ENCODE measurements at regions not wholly inside any gene's neighbourhood (a gene's known extent, or its start where the extent isn't known, plus 50 kb on each side); places are given as distances from the start of the nearest gene placed in this dataset.
A peak's percentile ranks its signal among the peaks of the same experiment; 100 is the strongest.

DNA sequence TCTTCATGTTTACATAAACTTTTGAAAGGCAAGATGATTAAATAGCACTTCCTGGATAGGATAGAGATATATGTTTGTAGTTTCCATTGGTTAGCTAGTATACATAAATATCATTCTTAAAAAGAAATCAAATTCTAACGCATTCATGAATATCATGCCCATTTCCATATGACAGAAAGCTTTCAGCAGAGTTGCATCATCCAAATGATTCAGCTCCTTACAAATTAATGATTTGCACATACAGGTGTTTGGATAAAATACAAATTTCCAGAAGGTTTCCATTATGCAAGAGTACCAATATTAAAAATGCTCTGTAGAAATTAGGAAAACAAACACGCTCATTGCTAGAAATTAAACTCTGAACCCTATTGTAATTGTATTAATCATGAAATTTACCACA is 264.4 kb downstream of the FOXG1 start:
- TF ChIP-seq ZSCAN16 (tag by site-specific recombination; IDR thresholded peaks at IDR 0.05), result no peak
- TF ChIP-seq, protein P1, sequence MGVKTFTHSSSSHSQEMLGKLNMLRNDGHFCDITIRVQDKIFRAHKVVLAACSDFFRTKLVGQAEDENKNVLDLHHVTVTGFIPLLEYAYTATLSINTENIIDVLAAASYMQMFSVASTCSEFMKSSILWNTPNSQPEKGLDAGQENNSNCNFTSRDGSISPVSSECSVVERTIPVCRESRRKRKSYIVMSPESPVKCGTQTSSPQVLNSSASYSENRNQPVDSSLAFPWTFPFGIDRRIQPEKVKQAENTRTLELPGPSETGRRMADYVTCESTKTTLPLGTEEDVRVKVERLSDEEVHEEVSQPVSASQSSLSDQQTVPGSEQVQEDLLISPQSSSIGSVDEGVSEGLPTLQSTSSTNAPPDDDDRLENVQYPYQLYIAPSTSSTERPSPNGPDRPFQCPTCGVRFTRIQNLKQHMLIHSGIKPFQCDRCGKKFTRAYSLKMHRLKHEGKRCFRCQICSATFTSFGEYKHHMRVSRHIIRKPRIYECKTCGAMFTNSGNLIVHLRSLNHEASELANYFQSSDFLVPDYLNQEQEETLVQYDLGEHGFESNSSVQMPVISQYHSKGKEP (tag by site-specific recombination; IDR thresholded peaks at IDR 0.05), result no peak
- no peak for TF ChIP-seq ZIC2 (tag by site-specific recombination; IDR thresholded peaks at IDR 0.05)
- TF ChIP-seq HOXC10 (CRISPR knock-in tag; IDR thresholded peaks at IDR 0.05), result no peak
- TF ChIP-seq ZNF514 (tag by site-specific recombination; IDR thresholded peaks at IDR 0.05), result no peak
- TF ChIP-seq ZNF791 (tag by site-specific recombination; IDR thresholded peaks at IDR 0.05), result no peak
- TF ChIP-seq, protein P2, sequence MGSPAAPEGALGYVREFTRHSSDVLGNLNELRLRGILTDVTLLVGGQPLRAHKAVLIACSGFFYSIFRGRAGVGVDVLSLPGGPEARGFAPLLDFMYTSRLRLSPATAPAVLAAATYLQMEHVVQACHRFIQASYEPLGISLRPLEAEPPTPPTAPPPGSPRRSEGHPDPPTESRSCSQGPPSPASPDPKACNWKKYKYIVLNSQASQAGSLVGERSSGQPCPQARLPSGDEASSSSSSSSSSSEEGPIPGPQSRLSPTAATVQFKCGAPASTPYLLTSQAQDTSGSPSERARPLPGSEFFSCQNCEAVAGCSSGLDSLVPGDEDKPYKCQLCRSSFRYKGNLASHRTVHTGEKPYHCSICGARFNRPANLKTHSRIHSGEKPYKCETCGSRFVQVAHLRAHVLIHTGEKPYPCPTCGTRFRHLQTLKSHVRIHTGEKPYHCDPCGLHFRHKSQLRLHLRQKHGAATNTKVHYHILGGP (tag by site-specific recombination; IDR thresholded peaks at IDR 0.05), result no peak
- TF ChIP-seq, protein P3, sequence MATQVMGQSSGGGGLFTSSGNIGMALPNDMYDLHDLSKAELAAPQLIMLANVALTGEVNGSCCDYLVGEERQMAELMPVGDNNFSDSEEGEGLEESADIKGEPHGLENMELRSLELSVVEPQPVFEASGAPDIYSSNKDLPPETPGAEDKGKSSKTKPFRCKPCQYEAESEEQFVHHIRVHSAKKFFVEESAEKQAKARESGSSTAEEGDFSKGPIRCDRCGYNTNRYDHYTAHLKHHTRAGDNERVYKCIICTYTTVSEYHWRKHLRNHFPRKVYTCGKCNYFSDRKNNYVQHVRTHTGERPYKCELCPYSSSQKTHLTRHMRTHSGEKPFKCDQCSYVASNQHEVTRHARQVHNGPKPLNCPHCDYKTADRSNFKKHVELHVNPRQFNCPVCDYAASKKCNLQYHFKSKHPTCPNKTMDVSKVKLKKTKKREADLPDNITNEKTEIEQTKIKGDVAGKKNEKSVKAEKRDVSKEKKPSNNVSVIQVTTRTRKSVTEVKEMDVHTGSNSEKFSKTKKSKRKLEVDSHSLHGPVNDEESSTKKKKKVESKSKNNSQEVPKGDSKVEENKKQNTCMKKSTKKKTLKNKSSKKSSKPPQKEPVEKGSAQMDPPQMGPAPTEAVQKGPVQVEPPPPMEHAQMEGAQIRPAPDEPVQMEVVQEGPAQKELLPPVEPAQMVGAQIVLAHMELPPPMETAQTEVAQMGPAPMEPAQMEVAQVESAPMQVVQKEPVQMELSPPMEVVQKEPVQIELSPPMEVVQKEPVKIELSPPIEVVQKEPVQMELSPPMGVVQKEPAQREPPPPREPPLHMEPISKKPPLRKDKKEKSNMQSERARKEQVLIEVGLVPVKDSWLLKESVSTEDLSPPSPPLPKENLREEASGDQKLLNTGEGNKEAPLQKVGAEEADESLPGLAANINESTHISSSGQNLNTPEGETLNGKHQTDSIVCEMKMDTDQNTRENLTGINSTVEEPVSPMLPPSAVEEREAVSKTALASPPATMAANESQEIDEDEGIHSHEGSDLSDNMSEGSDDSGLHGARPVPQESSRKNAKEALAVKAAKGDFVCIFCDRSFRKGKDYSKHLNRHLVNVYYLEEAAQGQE (tag by site-specific recombination; IDR thresholded peaks at IDR 0.05), result no peak
- TF ChIP-seq, protein P4, sequence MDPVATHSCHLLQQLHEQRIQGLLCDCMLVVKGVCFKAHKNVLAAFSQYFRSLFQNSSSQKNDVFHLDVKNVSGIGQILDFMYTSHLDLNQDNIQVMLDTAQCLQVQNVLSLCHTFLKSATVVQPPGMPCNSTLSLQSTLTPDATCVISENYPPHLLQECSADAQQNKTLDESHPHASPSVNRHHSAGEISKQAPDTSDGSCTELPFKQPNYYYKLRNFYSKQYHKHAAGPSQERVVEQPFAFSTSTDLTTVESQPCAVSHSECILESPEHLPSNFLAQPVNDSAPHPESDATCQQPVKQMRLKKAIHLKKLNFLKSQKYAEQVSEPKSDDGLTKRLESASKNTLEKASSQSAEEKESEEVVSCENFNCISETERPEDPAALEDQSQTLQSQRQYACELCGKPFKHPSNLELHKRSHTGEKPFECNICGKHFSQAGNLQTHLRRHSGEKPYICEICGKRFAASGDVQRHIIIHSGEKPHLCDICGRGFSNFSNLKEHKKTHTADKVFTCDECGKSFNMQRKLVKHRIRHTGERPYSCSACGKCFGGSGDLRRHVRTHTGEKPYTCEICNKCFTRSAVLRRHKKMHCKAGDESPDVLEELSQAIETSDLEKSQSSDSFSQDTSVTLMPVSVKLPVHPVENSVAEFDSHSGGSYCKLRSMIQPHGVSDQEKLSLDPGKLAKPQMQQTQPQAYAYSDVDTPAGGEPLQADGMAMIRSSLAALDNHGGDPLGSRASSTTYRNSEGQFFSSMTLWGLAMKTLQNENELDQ (tag by site-specific recombination; IDR thresholded peaks at IDR 0.05; ENCODE audit: low read depth), result no peak
- no peak for TF ChIP-seq ZNF157 (tag by site-specific recombination; IDR thresholded peaks at IDR 0.05)
- no peak for TF ChIP-seq SCRT2 (tag by site-specific recombination; IDR thresholded peaks at IDR 0.05)
- no peak overlapping the region for H3K4me3 ChIP-seq (ENCODE audit: low read depth, low read length)
- H3K27ac ChIP-seq (ENCODE audit: extremely low read depth, low read depth, low read length), result no peak overlapping the region
- no peaks in the 10 kb centered on the region for H3K9me3 ChIP-seq (ENCODE audit: control insufficient read depth, insufficient read depth, low read depth, low read length)
- H3K36me3 ChIP-seq (ENCODE audit: control insufficient read depth in 2 of 2, insufficient read depth in 1 of 2, low read length in 2 of 2), result no peaks in the 10 kb centered on the region
- ChIA-PET CTCF (interaction anchor here (0.6 kb wide), 1 partner anchor 640 kb away, joined by 4 read pairs; no protein-coding TSS in a partner anchor), POLR2A (no interaction called here)
- H3K4me1 ChIP-seq (ENCODE audit: control insufficient read depth, insufficient read depth, low read length), result no peaks in the 10 kb centered on the region

DNA sequence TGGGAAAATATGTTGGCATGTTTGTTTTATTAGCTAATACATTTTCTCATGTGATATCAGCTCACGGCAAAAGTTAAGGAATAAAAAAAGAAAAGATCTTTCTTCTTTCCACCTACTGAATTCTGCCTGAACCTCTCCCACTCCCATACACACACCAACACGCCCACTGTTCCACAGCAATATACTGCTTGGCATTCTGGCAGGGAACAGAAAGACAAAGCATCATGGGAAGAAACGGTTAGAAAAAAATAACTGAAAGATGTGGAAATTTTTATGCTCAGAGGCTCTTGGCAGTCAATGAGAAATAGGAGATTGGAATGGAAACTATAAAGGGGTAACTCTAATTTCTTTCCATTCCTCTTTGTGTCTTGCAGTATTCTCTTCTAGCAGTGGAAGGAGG is 268.5 kb downstream of the FOXG1 start:
- Histone ChIP-seq H3K4me1 (ENCODE audit: control insufficient read depth, insufficient read depth, low read length) (no peaks in the 10 kb centered on the region), H3K36me3 (ENCODE audit: control insufficient read depth in 2 of 2, insufficient read depth in 1 of 2, low read length in 2 of 2) (no peaks in the 10 kb centered on the region), H3K27ac (ENCODE audit: extremely low read depth, low read depth, low read length) (no peak overlapping the region), H3K4me3 (ENCODE audit: low read depth, low read length) (no peak overlapping the region), H3K9me3 (ENCODE audit: control insufficient read depth, insufficient read depth, low read depth, low read length) (no peaks in the 10 kb centered on the region)
- CTCF ChIA-PET, result no interaction called here
- POLR2A ChIA-PET, result interaction anchor here (0.6 kb wide), 1 partner anchor 269 kb away, joined by 3 read pairs; no protein-coding TSS in a partner anchor
- no peak for TF ChIP-seq ZNF777 (tag by site-specific recombination; IDR thresholded peaks at IDR 0.05; ENCODE audit: borderline replicate concordance)
- TF ChIP-seq EGR2 (tag by site-specific recombination; IDR thresholded peaks at IDR 0.05; ENCODE audit: low read depth), result 0 out of 2 replicates have a peak, but pooled peaks have one; percentile 14

DNA sequence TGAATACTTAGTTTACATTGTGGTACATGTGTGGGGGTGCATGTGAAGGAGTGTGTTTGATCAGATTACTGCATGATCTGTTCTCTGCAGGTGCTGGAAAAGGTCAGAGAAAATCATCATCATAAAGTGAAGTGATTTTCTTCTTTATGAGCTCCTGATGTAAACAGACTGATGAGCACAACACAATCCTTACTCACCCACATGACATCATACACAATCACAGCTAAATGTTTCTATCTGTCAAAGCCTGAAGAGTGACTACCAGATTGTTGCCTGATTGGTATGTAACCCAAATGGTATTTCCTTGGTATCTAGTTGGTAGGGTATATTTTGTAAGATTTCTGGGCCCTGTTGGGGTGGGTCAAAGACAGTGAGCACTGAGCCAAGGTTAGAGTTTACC is 270.8 kb downstream of the FOXG1 start:
- no peaks in the 10 kb centered on the region for H3K36me3 ChIP-seq (ENCODE audit: control insufficient read depth in 2 of 2, insufficient read depth in 1 of 2, low read length in 2 of 2)
- no peak overlapping the region for H3K27ac ChIP-seq (ENCODE audit: extremely low read depth, low read depth, low read length)
- no peaks in the 10 kb centered on the region for H3K9me3 ChIP-seq (ENCODE audit: control insufficient read depth, insufficient read depth, low read depth, low read length)
- CTCF ChIA-PET, result interaction anchor here (0.8 kb wide), 2 partner anchors 22 to 426 kb away, joined by 3 read pairs; no protein-coding TSS in a partner anchor
- TF ChIP-seq ZBTB21 (tag by site-specific recombination; IDR thresholded peaks at IDR 0.05) (peak; percentile 41; the same call in 1 of the 2 replicates), GFI1B (tag by site-specific recombination; IDR thresholded peaks at IDR 0.05) (peak; percentile 76; the same call in 1 of the 2 replicates), ZNF629 (tag by site-specific recombination; IDR thresholded peaks at IDR 0.05) (0 out of 2 replicates have a peak, but pooled peaks have one; percentile 28)
- TF ChIP-seq, protein P5, sequence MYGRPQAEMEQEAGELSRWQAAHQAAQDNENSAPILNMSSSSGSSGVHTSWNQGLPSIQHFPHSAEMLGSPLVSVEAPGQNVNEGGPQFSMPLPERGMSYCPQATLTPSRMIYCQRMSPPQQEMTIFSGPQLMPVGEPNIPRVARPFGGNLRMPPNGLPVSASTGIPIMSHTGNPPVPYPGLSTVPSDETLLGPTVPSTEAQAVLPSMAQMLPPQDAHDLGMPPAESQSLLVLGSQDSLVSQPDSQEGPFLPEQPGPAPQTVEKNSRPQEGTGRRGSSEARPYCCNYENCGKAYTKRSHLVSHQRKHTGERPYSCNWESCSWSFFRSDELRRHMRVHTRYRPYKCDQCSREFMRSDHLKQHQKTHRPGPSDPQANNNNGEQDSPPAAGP (tag by site-specific recombination; IDR thresholded peaks at IDR 0.05), result no peak
- H3K4me3 ChIP-seq (ENCODE audit: low read depth, low read length), result no peak overlapping the region
- POLR2A ChIA-PET, result no interaction called here
- H3K4me1 ChIP-seq (ENCODE audit: control insufficient read depth, insufficient read depth, low read length), result no peaks in the 10 kb centered on the region
